COLO668 (cell line): ENCODE measurements at regions not wholly inside any gene's neighbourhood (a gene's known extent, or its start where the extent isn't known, plus 50 kb on each side); places are given as distances from the start of the nearest gene placed in this dataset.

ENCODE experiments used
- DNase-seq: peaks from one replicate; lab custom pipeline; 2025; ENCODE audit not compliant: unreplicated experiment; lab: John Stamatoyannopoulos, UW

DNA sequence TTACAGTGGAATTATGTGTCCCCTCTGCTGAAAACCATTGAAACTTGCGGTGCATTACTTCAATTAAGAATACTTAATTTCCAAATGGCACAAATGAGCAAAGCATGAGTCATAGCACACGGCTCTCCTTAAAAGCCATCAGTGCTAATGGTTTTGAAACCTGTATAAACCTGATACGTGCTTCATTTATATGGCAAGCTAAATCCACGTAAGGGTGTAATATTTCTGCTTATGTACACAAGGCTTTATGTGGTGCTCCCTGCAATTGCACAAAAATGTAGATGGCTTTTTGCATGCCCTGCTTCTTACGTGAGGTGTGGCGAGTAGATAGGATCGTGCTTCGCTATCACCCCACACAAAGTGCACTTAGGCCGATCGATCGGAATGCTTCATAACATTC, 840.9 kb downstream of the GALR1 start:
- peak; percentile 41 for DNase-seq

DNA sequence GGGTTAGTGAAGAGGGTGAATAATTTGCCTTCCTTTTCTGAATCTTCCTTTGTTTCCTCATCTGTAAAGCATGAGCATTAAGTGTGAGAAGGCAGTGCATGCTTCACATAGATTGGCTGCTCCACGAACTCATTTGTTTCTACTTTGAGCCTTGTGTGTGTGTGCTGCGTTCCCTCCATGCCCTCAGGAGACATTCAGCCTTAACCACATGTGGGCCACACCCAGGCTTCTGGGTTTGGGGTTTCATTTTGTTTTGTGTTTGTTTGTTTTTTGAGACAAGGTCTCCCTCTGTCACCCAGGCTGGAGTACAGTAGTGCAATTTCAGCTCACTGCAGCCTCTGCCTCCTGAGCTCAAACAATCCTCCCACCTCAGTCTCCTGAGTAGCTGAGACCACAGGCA, 843.3 kb downstream of the GALR1 start:
- DNase-seq = no peak

DNA sequence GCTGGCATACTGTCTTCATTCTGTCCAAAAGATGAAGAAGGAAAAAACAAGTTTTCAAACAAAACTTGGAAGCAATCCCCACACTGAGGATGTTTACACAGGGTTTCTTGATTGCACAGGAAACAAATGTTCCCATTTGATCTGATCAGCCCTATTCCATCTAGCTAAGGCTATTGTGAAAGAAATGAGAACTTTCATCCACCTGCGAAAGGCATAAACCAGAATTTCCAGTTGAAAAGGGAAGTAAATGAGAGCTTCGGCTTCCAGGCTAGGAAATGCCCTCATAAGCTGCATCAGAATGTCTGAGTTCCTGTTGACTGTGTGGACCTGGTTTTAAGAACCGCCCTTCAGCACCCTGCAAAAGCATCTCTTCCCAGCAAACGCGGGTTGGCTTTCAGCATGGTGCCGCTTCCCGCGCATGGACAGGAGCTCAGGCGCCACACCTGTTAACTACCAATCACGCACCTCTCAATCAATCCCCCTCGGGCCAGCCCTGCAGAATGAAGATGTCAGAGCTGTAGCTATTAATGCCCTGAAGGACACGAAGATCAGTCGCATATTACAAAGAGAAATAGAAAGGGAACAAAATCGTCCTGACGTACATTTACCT, 850.4 kb downstream of the GALR1 start:
- DNase-seq = no peak

DNA sequence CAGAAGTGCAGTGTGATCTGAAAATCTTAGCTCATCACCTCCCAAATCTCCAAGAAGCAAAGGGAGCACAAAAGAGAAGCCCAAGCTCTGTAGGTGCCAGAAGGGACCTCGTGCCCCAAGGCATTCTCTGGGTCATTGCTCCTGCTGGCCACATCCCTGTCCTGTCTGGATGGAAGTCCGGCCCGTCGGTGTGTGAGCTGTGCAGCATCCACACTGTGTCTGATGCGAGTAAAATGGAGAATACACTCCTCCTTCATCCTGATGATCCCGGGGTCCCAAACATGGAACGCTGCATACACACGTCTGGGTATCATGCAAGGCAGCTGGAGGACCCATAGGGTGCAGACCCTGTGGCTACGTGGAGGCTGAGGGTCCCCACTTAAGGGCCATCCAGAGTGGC, 851.4 kb downstream of the GALR1 start:
- no peak for DNase-seq

DNA sequence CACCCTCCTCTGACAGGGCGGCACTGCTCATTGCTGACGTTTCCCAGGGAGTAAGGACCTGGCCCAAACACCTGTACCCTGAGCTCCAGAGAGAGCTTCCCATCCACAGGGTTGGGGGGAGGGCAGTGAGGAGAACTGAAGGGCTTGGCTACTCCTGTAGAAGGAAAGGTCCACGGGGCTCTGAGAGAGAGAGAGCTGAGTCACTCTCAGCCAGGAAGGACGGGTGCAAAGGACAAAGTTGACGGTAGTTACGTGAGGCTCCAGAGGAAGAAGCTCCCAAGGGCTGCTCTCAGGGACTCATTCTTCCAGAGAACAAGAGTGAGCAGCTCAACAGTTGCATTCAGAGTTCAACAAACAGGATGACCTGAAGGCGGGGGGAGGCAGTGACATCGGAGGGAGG, 852.5 kb downstream of the GALR1 start:
- no peak for DNase-seq

DNA sequence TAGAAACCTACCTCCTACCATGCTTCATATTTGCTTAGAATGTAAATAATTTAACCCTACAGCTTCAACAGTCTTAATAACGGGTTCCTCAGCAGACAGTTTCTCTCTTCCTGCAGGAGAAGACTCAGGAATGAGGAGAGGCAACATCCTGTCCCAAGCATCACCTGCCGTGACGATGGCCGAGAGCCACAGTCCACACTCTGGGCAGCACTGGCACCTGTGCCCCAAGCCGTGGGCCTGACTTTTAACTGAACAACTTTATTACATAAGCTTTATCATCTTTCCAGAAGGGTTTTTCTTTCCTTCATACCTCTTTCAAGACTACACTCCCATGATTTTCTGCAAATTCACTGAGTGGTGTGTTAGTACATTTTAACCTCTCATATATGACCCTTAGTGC, 856.0 kb downstream of the GALR1 start:
- no peak for DNase-seq

DNA sequence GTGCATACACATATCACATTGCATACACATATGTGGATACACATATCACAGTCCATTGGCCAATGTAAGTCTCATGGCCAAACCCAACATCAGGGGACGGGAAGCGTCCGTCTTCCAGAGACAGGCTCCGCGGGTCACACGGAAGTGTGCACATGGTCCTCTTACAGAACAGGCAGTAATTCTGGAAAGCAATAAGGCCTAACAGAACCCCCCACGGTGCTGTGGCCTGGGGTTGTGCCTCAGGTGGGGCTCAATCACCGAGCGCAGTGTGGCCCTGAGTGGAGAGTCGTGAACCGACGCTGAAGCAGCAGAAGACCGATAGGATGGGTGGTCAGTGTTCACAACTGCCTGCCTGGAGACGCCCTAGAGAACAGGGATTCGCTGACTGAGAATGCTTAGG, 857.3 kb downstream of the GALR1 start:
- DNase-seq = no peak

DNA sequence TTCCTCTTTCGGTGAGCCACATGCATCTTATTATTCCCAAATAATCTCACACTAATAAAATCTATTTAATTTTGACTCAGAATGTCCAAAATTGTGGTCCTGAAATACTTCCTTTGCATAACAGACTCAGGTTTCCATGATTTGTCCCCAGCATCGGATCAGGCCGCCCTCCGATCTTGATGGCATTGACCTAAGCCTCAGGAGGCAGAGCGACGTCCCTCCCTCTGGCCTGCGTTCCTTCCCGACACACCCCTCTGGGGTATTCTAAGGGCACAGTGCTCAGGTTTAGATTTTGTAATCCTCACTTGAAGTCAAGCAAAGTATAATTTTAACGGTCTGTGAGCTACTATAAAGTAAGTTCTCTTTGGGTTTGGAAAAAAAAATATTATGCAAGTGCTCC, 857.7 kb downstream of the GALR1 start:
- DNase-seq = no peak

DNA sequence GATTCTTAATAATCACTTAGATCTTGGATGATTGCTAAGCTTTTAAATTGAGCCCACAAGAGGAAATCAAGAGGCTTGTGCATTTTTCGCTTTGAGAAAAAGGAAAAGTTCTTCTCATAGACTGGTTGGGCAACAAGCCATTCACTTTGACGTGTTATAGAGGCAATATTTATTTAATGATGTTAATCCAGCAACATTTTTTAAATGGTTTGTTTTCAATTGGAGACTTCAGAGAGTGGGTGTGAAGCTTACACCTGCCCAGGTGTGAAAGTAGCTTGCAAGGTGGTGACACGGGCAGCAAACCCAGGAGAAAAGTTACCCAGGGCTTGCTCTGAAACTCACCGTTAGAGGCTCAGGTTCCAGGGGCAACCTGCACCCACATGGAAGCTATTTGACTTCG, 858.9 kb downstream of the GALR1 start:
- no peak for DNase-seq

DNA sequence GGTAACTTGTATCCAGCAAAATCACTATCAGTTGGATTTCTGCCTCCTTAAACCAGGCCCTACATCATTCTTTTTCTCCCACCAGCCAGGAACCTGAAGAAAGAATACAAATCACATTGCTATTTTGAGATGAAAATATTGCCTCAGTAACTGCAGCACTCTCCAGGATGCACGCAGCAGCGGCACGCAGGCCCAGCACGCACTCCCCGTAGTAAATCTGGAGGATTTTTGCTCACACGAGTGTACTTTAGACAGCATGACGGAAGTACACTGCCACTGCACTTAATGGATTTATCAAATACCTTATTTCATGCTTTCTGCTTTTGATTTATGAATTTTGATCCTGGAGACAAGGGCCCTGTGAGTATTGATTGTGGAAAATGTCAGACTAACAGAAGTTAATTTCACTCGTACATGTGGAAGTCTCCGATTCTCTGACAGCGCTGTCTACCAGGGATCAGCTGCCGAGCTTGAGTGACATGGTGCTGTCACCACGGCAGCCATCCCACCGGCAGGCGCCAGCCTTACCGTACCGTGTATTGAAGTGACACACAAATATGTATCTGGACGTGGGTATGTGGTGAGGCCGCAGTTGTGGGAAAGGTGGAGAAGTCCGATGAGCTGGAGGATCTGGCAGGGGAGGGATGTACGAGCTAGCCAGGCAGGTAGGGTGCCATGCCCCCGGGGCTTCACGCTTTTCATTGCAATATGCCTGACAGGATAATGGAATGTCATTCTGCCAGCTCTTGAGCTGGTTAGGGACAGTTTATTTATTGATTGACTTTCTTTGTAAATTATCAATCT, 863.7 kb downstream of the GALR1 start:
- no peak for DNase-seq

DNA sequence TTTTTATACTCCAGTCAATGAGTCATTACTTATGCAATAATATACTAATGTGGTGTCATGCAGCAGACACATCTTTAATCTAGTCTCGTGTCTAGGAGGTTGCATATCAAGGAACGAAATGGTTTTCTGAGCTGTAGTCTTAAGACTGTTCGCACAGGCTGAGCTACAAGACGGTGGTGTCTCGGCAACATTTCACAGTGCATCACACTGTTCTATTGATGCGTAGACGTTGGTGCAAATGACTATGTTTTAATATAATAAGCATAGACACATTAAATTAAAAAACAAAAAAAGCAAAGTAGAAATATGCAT, 864.2 kb downstream of the GALR1 start:
- no peak for DNase-seq

DNA sequence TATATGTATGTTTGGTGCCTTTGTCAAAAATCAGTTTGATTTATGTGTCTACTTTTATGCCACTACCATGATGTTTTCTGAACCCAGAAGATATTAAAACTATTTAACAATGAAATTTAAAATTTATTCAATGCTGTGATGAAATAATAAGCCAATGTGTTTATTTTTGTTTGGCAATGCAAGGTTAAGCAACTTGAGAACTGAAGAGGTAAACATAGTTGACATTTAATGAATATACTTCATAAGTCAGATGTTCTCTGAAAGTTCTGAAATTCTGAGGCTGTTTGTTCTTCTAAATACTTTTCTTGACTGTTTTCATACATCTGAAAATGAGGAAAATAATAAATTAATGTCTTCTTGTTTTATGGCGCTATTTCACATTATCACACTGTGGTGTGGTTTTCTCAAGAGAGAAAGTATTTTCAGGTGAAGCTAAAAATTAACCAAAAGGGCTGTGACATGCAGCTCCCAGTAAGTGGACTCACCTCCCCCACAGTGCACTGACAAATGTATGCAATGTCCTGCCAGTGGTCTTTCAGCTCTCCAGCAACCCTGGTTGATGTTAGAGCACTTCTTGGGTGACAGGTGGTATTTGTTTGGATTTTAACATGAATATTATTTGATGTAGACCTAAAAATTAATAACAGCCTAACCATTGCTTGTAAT, 863.6 kb upstream of the SALL3 start:
- DNase-seq = no peak

DNA sequence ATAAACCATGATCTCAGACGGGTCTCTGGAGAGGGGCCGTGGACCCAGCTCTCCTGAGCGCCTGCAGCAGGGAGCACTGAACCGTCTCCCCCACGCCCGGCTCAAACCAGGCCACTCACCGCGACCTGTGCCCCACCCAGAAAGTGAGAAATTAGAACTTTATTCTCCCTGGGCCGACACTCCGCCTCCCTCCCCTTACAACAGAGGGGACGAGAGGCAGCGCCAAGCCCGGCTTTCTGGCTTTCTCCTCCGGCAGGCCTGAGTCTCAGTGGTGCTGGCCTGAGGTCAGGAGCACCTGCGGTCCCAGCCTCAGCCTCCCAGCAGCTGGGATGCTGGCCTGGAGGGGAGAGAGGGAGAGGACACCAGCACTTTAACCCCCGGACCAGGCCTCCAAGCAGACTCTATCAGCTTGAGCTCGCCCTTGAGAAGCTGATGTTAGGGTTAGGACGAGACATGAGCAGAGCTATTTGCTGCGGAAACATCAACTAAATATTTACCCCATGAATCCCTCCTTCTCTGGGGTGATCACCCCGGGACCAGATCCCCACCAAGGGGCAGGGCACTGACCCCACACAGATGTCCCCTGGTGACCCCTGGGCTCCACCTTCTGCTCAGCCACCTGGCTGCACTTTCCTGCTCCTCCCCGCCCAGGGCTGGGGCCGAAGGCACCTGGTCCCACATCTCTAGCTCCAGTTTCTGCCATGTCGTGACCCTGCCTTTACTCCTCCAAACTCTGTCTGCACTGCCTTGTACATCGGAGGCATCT, 856.3 kb upstream of the SALL3 start:
- no peak for DNase-seq

DNA sequence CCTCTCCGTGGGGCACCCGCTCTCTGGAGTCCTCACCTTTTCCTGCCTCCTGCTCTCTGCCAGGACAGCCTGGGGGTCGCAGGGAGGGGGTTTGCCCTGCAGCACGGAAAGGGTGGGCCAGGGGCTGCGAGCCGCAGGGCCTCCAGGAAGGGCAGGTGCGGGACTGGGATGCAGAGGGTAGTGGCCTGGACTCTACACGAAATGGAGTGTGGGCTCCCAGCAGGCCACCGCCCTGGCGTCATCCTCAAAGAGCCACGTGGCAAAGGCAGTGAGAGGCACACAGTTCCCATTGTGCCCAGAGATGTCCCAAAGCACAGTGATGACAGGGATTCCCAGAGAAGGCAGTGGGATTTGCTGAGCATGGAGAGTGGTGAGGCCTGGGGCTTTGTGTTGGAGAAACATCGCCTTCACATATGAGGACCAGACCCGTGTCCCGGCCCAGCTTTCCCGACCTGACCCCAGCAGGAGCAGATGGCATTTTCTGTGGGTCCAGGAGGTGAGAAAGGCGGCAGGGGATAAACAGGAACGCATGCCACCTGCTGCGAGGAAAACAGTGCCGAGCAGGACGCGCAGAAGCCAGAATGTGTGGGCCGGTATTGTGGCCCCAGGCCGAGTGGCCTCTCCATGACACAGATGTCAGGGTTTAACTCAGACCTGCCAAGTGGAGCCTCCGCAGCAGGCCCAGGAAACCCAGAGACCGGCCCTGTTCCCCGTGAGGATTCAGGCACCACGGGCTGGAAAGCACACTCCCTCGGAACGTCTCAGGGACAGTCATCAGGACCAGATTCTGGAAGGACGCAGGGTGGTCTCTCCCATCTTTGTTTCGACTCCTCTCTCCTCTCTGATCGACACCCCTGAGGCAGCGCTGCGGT, 855.5 kb upstream of the SALL3 start:
- DNase-seq = no peak

DNA sequence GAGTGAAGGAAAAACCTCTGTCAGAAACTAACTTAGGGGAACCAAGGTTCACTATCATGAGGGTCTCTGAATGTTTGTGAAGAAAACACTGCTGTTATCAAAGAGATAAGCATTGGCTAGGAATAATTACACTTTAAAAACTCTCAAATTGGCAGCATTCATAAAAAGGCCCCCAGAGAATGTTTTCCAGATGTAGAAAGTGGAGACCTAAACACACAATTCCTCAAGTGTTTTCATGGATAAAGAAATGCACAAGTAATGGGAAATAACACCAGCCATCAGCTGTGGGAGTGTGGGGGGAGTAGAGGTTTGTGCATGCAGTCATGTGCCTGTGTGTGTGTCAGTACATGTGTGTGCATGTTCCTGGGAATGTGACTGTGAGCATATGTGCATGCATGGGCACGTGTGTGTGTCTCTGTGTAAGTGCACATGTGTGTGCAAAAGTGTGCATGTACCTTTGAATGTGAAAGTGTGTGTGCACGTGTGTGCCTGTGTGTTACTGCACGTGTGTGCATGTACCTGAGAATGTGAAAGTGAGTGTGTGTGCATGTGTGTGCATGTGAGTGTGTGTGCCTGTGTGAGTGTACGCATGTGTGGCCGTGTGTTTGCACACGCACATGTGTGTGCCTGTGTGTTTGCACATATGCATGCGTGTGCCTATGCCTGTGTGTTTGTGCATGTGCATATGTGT, 854.3 kb upstream of the SALL3 start:
- DNase-seq = no peak

DNA sequence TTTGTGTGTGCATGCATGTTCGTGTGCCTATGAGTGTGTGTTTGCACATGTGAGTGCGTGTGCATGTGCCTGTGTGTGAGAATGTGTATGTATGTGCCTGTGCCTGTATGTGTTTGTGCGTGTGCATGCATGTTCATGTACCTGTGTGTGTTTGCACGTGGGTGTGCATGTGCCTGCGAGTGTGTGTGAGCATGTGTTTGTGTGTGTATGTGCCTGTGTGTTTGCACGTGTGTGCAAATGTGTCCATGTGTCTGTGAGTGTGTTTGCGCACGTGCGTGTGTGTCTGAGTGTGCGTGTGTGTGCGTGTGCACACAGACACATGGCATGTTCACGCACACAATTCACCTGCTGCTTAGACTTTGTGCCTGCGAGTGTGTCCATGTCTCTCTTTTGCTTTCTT, 853.5 kb upstream of the SALL3 start:
- DNase-seq = no peak

DNA sequence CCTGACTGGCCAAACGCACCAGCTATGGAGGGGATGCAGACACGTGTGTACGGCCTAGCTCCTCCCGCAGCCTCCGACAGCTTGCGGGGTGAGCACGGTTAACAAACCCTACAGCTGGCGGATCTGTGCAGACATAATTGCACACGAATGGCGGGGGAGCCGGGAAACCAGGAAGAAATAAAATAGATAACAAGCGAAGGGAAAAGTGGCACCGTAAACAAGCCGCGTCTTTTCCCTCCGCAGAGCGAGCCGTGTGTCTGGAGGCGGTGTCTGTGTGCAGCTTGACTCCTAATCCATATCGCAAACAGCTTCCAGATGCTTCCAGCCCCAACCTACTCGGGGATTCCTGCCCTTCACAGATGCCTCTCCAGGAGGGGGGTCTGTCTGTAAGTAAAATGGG, 853.1 kb upstream of the SALL3 start:
- DNase-seq = no peak

DNA sequence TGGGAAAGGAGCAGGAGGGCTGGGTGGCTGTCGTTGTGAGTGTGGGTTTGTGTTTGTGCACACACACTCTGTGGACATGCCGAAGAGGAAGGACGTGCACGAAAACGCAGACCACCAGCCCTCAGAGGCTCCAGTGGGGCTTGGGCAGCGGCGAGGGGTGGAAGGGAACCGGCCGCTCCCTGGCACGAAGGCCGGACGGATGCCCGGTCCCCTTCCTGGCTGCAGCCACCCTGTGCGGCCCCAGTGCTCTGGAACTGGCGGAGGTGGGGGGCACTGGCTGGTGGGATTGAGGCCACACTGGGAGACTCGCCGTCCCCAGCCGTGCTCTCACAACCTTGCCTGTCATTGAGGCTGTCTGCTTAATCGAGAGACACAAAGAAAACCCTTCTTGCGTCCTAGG, 852.6 kb upstream of the SALL3 start:
- no peak for DNase-seq

DNA sequence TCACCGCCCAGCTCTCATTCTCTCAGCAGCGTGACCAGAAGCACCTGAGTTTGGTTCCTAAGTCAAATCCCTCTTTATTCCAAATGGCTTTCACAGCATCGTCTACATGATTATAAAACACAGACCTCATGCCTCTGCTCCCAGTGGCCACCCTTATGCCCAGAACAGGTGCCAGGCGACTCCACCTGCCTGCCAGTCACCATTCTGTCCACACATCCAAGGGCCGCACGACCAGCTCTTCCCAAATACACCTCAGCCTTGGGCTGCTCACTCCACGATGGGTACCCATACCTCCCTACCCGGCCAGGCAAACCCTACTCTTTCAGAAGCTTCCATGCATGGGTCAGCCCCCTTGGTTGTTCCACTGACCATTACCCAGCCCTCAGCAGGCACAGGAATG, 851.6 kb upstream of the SALL3 start:
- no peak for DNase-seq

DNA sequence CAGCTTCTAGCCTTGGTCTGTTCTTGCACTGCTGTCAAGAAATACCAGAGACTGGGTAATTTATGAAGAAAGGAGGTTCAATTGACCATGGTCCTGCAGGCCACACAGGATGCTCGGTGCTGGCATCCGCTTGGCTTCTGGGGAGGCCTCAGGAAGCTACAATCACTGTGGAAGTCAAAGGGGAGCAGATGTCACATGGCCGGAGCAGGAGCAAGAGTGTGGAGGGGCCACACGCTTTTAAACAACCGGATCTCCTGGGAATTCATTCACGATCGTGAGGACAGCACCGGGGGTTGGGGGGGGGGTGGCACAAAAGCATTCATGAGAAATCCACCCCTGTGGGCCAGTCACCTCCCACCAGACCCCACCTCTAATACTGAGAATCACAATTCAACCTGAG, 850.4 kb upstream of the SALL3 start:
- no peak for DNase-seq
